ENCODE measurements at regions not wholly inside any gene's neighbourhood (a gene's known extent, or its start where the extent isn't known, plus 50 kb on each side); places are given as distances from the start of the nearest gene placed in this dataset.
"Not testable (repeated sequence)": the region's sequence is repeated elsewhere in the genome, so short reads cannot be mapped to it uniquely, and the experiment has no call there.

DNA sequence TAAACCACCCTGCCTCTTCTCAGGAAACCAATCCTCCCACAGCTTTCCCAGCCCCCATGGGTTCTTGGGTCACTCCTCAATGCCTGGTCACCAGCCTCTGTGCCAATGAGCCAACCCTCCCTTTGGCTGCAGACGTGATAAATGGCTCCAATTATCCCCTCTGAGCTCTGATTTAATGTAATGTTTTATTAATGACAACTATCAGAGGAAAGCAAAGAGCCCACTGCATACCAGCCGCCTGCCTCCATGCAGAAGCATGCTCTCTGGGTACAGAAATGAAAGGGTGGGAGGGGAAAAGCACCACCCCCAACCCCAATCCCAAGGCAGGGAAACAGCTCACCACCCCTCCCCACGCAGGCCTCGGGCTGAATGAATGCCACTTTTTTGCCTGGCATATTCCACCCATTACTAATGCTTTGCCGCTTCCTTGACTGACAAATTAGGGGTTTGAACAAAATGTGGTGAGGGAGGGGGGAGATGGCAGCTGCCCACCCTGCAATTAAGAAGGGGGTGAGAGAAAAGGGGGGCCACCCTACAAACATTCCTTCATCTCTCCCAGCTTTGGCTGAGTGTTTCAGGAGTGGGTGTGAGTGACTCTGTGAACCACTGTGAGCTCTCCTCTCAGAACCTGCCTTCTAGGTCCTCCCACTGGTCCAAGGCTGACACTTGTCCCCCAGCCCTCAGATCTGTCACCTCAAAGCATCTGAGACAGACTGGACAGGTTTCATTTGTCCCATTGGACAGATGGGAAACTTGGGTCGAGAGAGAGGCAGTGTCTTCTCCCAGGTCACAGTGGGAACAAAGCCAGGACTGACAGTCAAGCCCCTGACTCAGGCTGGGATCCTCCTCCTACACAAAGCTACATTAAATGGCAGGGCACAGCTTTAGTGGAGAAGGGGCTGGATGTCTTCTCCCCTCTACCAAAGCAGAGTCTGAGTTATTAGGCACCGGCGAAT, 161.5 kb downstream of the TMEM132E start:
- no peak for DNase-seq (ENCODE audit: low read depth in 2 of 2)

- DNase-seq (ENCODE audit: low read depth in 2 of 2), result no peak
Measured at GRCh38 chr17:34739386-34739785, 160.0 kb downstream of the TMEM132E start.

DNA sequence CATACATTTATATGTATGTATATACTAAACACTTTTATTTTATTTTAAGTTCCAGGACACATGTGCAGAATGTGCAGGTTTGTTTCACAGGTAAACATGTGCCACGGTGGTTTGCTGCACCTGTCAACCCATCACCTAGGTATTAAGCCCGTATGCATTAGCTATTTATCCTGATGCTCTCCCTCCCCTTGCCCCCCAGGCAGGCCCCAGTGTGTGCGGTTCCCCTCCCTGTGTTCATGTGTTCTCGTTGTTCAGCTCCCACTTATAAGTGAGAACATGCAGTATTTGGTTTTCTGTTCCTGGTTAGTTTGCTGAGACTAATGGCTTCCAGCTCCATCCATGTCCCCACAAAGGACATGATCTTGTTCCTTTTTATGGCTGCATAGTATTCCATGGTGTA, 158.3 kb downstream of the TMEM132E start:
- DNase-seq (ENCODE audit: low read depth in 2 of 2), result not testable (repeated sequence)

DNA sequence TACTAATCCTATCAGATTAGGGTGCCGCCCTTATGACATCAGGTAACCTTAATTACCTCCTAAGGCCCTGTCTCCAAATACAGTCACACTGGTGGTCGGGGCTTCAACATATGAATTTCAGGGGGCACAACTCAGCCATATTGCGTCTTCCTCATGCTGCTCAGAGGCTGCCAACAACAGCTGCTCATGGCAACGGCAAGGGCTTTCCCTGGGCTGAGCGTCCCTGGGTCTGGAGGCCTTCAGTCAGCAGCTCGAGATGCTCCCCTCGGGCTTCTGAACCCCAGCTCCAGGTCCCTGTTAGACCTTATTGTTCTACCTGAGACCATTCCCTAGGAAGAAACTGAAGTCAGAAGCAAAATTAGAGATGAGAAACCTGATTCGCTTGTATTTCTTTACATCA, 157.2 kb downstream of the TMEM132E start:
- no peak for DNase-seq (ENCODE audit: low read depth in 2 of 2)

DNA sequence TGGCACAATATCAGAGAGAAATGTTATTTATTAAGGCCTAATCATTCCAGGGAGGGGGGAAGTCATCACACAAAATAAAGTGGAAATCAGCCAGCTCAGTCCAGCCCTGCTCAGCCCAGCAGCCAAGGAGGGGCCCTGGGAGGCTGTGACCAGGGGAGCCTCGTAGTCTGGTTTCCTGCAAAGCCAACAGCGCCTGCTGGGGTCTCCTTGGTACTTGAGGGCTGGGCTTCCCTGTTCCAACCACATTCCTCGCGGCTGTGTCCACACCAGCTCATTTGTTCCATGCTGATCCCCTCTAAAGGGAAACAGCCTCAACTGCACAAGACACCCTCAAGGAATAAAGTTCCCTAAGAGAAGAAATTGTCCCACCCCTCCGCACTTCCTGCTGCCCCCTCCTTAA, 154.0 kb downstream of the TMEM132E start:
- DNase-seq (ENCODE audit: low read depth in 2 of 2), result no peak

GRCh38 chr17:34730816-34731215, 151.4 kb downstream of the TMEM132E start:
- no peak for DNase-seq (ENCODE audit: low read depth in 2 of 2)

DNA sequence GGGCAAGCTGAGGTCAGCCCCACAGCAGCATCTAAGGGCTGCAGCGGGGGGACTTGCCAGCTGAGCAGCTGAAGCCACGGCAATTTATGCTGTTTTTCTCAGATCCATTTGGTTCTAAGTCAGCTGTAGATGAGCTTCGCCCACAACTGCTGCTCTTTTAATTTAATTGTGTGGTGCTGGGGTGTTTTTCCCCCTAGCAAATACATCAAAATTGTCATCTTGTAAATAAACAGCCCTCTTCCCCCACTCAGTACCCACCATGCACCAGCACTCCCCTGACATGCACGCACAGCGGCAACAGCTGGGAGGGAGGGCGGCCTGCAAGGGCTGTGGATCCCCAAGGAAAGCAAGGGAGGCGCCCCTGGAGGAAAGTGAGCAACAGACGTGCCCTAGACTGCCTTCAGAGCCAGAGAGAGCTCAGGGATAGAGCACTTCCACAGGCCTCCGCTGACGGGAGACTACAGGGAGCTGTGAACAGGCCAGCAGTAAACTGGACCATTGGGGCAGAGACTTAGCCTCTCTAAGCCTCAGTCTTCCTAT, 149.5 kb downstream of the TMEM132E start:
- no peak for DNase-seq (ENCODE audit: low read depth in 2 of 2)

DNA sequence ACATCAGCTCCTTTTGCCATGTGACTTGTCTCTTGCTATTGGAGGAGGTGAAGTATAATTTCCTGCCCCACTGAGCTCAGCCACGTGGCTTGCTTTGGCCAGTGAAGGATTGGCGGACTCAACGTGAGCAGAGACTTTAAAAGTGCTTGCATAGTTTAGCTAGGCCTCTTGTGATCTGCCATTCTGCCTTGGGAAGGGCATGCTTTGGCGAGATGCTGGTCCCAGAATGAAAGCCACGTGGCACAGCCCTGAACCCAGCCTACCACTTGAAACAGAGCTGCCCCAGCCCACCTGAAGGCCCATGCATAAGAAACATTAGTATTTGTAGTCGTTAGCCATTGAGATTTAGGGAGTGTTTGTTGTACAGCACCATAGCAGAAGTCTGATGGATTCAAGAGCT, 148.2 kb downstream of the TMEM132E start:
- DNase-seq (ENCODE audit: low read depth in 2 of 2), result no peak

DNA sequence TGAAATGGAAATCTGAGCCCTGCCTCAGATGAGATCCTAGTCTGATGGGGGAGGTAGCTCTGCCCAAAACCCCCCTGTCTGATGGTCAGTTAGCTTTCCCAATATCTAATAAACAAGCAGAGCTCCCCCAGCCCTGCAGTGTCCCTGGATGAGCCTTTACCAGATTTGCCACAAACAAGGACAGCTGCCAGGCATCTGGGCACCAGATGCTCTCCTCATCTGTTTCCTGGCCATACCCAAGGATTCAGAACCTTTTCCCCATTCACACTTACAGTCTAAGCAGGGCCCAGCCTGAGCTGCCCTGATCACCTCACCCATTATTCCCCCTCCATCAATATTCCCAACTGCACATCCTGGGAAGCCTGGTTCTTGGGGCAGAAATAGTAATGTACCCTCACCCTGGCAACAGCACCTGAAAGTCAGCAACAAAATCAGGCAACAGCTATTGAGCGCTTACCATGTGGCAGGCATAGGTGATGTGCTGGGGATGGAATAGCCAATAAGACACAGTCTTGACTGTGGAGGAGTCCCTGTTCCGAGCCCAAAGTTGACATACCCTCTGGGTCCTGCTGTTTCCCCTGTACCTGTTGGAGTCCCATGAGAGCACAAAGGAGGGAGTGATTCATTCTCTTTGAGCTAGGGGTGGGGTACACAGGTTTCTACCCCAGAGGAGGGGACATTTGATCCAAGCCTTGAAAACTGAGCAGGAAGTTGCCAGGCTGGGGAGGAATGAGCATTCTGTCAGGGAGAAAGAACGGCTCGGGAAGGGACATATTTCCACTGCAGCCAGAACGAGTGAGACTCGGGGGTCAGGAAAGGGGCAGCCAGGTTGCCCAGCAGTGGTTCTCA, 147.4 kb downstream of the TMEM132E start:
- no peak for DNase-seq (ENCODE audit: low read depth in 2 of 2)

- DNase-seq (ENCODE audit: low read depth in 2 of 2), result no peak
Measured at GRCh38 chr17:34725725-34726124, 146.3 kb downstream of the TMEM132E start.

DNA sequence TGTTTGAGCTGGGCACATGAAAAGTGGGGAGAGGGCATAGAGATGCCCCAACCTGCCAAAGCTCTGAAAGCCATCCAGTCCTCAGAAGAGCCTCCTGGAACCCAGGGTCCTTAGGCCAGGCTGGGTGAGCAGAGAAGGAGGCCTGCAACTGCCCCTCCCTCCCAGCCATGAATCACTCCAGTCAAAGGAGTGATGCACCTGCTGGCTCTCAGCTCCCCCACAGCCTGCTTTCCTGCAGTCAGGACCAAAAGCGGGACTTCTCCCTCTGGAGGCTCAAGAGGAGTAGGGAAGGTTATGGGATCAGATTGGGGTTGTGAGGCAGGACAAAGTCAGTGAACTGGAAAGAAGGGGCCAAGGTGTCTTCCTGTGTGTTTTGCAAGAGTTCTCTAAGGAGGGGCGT, 145.6 kb downstream of the TMEM132E start:
- no peak for DNase-seq (ENCODE audit: low read depth in 2 of 2)

- no peak for DNase-seq (ENCODE audit: low read depth in 2 of 2)
Measured at GRCh38 chr17:34723875-34724274, 144.5 kb downstream of the TMEM132E start.

DNA sequence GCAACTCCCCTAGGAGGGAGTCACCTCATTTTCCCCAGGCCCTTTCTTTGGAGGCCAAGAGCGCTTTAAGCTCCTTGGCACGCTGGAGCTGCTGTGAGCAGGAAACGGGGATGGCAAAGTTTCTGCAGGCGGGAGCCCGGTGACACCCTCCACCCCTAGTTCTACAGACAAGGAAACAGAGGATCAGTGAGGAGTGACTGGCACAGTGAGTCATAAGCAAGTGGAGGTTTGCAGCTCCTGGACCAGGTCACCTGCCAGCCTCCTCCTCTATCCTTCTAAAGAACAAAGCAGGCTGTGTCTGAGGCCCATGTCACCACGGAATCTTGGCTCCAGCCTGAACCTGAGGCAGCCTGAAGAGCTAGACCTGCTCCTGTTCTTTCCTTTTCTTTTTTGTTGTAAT, 141.9 kb downstream of the TMEM132E start:
- DNase-seq (ENCODE audit: low read depth in 2 of 2), result no peak

GRCh38 chr17:34720760-34721159, 141.4 kb downstream of the TMEM132E start:
- no peak for DNase-seq (ENCODE audit: low read depth in 2 of 2)

- no peak for DNase-seq (ENCODE audit: low read depth in 2 of 2)
Measured at GRCh38 chr17:34719569-34719968, 140.2 kb downstream of the TMEM132E start.

DNA sequence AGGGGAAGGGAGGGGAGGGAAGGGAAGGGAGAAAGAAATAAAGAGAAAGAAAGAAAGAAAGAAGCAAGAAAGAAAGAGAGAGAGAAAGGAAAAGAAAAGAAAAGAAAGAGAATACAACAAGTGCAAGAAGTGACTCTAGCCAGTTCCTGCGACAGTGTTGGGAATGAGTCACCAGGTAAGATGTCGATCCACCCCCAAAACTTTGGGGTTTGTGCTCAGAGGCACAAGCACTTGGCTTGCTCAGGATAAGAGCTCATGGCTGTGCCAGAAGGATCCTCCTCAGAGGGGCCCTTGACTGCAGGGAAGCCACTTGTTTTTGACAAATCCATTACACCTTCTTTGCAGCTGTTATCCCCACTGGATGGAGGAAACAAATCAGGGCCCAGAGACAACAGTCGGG, 137.7 kb downstream of the TMEM132E start:
- no peak for DNase-seq (ENCODE audit: low read depth in 2 of 2)

DNA sequence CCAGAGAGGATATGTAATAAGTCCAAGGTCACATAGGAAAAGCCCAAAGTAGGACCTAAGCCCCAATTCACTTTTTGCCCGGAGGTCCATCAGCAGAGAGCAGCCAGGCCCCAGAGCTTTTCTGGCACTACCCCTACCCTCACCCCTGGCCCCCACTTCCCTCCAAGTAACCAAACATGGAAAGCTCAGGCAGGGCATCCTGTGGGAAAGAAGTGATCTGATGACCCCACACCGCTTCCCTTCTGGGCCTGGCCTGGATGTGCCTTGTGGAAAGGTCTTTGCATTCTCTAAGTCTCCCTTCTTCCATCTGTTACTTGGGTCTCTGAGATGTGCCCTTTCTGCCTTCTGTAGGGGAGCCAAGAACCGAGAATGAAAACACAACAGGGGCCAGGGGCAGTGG, 136.9 kb downstream of the TMEM132E start:
- no peak for DNase-seq (ENCODE audit: low read depth in 2 of 2)

- DNase-seq (ENCODE audit: low read depth in 2 of 2), result no peak
Measured at GRCh38 chr17:34715504-34715903, 136.1 kb downstream of the TMEM132E start.

DNA sequence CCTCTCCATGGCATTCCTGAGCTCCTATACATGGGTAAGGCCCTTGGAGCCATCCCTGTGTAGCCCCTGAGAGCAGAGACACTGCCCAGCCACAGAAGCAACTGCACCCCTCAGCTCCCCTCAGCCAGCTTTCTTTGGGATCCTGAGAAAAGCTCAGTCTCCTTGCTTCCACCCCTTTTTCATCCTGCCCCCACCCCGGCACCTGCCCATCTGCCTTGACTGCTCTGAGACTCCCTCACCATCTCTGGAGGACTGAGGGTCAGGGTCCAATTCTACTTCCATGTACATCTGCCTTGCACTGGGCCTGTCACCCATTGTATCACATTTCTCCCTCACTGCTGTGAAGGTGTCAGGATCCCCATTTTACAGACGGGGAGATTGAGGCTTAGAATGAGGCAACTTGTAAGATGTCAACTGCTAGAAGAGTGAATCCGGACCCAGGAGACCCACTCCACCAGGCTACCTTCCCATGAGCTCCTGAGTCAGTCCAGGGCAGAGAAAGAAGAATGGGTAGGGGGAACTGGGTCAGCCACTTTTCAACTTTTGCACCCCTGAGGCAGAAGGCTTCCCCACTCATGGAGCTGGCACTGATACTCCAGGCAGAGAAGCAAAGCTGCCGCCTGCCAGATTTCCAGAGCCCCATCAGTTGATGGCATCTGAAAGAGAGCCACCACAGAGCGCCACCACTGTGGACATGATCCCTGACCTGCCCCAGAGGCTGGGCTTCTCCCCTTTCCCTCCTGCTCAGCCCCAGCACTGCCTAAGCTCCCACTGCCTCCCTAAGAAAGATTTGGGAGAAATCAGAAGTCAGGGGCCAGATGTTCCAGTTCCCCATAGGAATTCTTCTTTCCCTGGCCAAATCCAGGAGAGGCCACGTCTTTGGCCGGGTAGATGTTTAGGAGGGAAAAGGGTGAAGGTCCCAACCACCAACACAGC, 135.4 kb downstream of the TMEM132E start:
- no peak for DNase-seq (ENCODE audit: low read depth in 2 of 2)

- no peak for DNase-seq (ENCODE audit: low read depth in 2 of 2)
Measured at GRCh38 chr17:34713687-34714086, 134.3 kb downstream of the TMEM132E start.

DNA sequence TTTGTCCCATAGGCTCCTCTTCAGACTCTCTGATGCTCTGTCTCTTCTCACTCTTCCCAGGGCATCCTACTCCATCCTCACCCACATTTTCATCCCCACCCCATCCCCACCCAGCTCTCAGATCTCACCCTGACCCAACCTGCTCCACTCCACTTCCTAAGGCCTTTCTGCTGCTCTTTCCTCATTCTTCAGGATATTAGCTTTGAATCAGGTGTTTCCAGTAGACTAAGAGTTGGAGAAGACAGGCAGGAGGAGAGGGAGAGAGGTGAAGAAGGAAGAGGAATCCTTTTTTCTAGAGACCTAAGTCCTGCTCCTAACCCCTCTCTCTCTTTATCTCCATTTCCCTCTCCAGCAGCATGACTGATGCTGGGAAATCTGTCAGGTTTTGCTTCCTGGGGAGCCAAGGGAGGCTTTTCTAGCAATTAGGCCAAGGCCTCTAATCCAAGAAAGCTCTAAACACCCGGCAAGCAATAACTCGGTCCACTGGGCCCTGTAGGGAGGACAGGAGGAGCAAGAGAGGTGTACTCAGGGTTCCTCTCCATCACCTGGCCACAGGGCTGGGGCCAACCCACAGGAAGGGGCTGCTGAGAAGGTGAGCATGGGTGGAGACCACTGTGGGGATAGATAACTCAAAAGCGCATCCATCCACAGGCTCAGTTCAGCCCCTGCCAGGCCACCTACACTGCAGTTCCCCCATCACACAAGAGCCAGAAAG, 133.3 kb downstream of the TMEM132E start:
- DNase-seq (ENCODE audit: low read depth in 2 of 2), result no peak

Data from stimulated activated CD4-positive, alpha-beta T cell treated with anti-CD3 and anti-CD28 coated beads, Interleukin-12 subunit alpha, Interleukin-12 subunit beta, amount 100 ng/mL, for 24 hours (primary cell).